IPS DF 4.7 (cell line): ENCODE measurements at regions not wholly inside any gene's neighbourhood (a gene's known extent, or its start where the extent isn't known, plus 50 kb on each side); places are given as distances from the start of the nearest gene placed in this dataset.

Source experiments
- DNase-seq: peaks from one replicate; pipeline ENCODE4 v3.0.0-alpha.2; 2013; ENCODE audit warnings: low spot score; ENCODE audit errors: extremely low read depth

- no peak for DNase-seq
Observed at GRCh38 chr10:111131168-111131799, 54.5 kb downstream of the ADRA2A start.

- DNase-seq = peak; percentile 88
Observed at GRCh38 chr10:111137007-111137406, 60.2 kb downstream of the ADRA2A start.

- no peak for DNase-seq
Observed at GRCh38 chr10:111137587-111137986, 60.8 kb downstream of the ADRA2A start.

GRCh38 chr10:111138544-111138943, 61.7 kb downstream of the ADRA2A start:
- DNase-seq = no peak

- no peak for DNase-seq
Observed at GRCh38 chr10:111139567-111139966, 62.7 kb downstream of the ADRA2A start.

- DNase-seq = no peak
Observed at GRCh38 chr10:111142092-111142768, 65.4 kb downstream of the ADRA2A start.

- DNase-seq = no peak
Observed at GRCh38 chr10:111146025-111146640, 69.3 kb downstream of the ADRA2A start.

- no peak for DNase-seq
Observed at GRCh38 chr10:111148025-111148424, 71.2 kb downstream of the ADRA2A start.

- DNase-seq = no peak
Observed at GRCh38 chr10:111148440-111148839, 71.6 kb downstream of the ADRA2A start.

GRCh38 chr10:111150691-111151090, 73.9 kb downstream of the ADRA2A start:
- DNase-seq = no peak

GRCh38 chr10:111151595-111152307, 74.9 kb downstream of the ADRA2A start:
- no peak for DNase-seq

GRCh38 chr10:111156754-111157153, 79.9 kb downstream of the ADRA2A start:
- no peak for DNase-seq

GRCh38 chr10:111158595-111158994, 81.8 kb downstream of the ADRA2A start:
- DNase-seq = no peak

GRCh38 chr10:111161109-111161874, 84.5 kb downstream of the ADRA2A start:
- DNase-seq = no peak

GRCh38 chr10:111171183-111171582, 94.4 kb downstream of the ADRA2A start:
- DNase-seq = no peak

- DNase-seq = no peak
Observed at GRCh38 chr10:111175787-111176186, 99.0 kb downstream of the ADRA2A start.

GRCh38 chr10:111177379-111177778, 100.5 kb downstream of the ADRA2A start:
- DNase-seq = no peak

GRCh38 chr10:111179514-111179913, 102.7 kb downstream of the ADRA2A start:
- DNase-seq = no peak

GRCh38 chr10:111186358-111186757, 109.5 kb downstream of the ADRA2A start:
- no peak for DNase-seq

- DNase-seq = no peak
Observed at GRCh38 chr10:111187096-111187495, 110.3 kb downstream of the ADRA2A start.

- DNase-seq = no peak
Observed at GRCh38 chr10:111199587-111199986, 122.8 kb downstream of the ADRA2A start.
